Stimulated activated CD8-positive, alpha-beta memory T cell treated with anti-CD3 and anti-CD28 coated beads, Interleukin-2, amount 100 ng/mL, for 48 hours (primary cell): ENCODE measurements at regions not wholly inside any gene's neighbourhood (a gene's known extent, or its start where the extent isn't known, plus 50 kb on each side); places are given as distances from the start of the nearest gene placed in this dataset.
"Not testable (repeated sequence)": the region's sequence is repeated elsewhere in the genome, so short reads cannot be mapped to it uniquely, and the experiment has no call there.

Experiments used
- DNase-seq, 2 donors: peaks; one replicate each; pipeline ENCODE4 v3.0.0-alpha.2; 2020; ENCODE audit warnings: low read depth in 2 of 2

DNA sequence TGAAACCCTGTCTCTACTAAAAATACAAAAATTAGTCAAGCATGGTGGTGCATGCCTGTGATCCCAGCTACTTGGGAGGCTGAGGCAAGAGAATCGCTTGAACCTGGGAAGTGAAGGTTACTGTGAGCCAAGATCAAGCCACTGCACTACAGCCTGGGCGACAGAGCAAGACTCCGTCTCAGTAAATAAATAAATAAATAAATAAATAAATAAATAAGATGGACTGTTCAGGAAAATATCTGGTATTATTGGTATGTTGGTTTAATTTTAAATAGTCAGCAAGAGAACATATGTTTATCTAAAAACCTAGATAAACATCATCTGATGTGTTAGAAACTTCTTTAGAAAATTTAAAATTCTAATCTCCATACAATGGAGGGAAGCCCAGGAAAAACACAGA is 431.6 kb upstream of the AKR1E2 start:
- DNase-seq, result not testable (repeated sequence)

DNA sequence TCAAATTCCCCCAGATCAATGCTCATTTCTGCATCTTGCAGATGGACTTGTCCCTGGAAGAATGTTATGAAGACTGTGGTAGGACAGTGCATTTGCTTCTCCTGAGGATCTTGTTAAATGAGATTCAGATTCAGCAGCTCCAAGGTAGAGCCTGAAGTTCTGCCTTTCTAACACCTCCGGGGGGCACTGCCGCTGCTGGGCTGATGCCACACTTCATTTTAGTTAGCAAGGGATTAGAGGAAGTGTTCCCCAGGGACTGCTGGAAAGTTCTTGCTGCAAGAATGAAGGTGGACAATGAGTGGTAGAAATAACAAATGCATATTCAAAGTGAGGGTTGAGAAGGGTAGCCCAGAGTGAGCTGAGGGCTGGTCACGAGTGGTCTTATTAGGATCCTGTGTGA is 434.3 kb upstream of the AKR1E2 start:
- DNase-seq, result no peak

DNA sequence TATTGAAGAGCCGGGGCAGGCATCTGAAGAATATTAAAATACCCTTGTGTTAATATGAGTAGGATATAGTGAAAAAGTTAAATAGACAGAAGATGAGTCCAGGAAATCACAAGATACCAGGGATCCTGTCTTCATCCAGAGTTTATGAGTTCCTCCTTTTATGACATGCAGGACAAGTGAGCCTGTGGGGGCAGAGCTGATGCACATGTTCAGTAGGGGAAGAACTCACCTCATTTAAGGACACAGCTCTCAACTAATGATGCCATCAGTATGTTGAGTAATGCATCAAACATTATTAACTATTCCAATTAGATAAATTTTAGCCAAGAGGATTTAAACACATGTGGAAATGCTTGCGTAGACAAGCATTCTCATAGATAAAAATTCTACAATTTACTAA is 435.8 kb upstream of the AKR1E2 start:
- no peak for DNase-seq

DNA sequence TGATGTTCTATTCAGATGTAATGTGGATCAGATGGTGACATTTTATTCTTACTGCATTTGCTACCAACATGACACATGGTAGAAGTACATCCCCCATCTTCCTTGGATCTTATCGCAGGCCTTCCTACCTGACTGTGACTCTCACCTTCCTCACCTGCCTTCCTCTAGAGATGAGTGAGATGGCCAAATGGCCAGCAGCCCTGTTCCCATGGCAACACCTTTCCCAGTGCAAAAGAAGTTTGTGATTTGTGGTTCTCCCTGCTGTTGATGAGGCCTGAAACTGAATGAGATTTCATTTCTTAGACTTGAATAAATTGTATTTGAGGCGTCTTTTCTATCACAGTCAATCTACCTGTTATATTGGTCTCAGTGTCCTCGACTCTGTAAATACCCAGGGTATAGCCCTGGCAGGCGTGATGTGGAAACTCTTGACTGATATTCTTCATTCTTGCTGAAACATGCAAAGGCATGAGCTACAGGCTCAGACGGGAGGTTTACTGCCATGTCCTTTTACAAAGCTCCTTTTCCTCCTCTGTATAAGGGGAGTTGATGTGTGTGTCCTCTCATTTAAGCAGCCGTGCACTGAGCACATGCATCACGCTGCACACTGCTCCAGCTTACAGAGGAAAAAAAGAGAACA is 440.7 kb upstream of the AKR1E2 start:
- DNase-seq, result no peak

DNA sequence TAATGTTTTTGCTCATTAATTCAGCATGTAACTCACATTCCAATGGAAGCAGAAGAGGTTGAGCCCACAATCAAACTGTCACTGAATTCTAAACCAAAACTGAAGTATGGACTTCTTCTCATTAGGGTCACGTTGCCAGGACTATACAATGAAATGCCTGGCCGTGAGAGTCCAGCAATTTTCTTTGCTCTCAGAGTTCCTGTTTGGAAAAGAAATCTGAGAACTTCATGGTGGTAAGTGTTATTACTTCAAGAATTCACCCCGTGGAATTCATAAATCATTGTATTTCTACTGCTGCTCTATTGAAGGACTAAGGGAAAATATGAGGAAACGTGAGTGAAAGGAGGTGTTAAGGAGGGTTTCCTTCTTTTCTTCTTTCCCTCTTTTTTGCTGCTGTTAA is 441.8 kb upstream of the AKR1E2 start:
- DNase-seq, result no peak

DNA sequence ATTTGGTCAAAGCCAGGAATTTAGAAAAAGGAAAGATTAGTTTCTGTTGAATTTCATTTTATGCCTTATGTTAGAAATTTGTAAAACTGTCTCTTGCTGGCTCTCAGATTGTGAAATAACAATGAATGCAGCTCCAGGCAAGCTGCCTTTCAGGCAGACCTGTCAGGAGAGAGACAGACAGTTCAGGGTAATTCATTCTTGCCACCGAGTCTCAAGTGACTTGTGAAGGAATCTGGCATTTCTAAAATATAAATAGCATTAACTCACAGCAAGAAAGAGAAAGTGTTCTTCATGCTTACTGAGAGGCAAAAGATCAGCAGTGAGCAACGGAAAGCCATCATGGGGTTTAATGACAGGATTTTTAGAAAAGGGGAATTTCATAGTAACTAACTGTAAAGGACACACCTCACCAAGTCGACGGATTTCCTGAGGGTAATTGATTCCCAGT is 442.3 kb upstream of the AKR1E2 start:
- DNase-seq, result no peak

DNA sequence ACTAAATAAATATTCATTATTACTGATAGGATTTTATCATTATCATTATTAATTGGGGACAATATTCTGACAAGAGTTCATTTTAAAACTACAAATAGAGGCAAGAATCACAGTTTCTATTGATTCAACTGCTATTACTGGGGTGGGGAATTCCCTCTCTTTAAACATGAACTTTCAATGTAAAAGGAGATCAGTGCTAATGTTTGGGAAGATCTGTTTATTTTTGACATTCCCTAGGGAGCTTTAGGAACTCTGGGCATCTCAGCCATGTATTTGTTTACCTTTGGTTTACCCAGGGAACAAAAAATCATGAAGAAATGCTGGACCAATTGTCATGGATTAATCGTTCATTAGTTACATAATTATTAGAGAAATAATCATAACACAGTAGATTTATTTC is 443.2 kb upstream of the AKR1E2 start:
- DNase-seq, result no peak

DNA sequence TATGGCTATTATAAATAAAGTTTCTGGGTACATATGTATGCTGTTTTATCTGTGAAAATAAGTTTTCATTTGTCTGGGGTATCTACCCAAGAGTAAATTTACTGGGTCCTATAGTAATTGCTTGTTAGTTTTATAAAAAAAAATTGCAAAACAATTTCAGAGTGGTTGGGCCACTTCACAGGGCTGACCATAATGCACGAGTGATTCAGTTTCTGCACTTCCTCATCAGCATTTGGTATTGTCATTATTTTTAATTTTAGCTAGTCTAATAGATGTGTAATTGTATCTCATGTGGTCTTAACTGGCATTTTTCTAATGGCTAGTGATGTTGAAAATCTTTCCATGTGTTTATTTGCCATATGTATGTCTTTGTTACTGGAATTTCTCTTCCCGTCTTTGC is 452.4 kb upstream of the AKR1E2 start:
- DNase-seq, result no peak

DNA sequence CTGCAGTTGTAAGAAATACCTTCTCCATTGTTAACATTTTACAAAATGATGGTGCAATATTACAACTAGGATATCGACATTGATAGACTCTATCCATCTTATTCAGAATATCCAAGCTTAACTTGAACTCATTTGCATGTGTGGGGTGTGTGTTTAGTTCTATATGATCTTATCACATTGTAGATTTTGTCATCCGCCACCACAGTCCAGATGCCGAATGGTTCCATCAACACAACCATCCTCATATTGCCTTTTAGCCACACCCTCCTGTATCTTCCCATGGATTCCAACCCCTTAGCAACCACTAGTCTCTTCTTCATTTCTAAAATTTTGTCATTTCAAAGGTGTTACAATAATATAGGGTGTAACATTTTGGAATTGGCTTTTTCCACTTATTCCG is 452.9 kb upstream of the AKR1E2 start:
- no peak for DNase-seq

DNA sequence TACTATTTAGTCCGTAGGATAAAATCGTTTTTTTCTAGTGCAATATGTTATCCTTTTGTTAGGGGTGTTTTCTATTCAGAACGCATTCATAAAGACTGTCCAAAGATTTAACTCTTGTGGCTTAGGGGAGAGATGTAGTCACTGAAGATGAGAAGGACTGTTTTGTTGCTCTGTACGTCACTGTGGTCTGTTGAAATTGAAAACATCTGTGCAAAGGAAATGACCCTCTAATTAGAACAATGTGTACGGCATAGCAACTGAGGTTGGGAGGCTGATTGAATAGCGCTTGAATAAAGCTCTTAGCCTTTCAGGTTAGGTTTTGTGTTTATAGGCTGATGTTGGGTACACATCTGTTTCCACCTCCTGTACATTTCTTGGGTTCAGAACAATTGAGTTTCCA is 453.4 kb upstream of the AKR1E2 start:
- no peak for DNase-seq

DNA sequence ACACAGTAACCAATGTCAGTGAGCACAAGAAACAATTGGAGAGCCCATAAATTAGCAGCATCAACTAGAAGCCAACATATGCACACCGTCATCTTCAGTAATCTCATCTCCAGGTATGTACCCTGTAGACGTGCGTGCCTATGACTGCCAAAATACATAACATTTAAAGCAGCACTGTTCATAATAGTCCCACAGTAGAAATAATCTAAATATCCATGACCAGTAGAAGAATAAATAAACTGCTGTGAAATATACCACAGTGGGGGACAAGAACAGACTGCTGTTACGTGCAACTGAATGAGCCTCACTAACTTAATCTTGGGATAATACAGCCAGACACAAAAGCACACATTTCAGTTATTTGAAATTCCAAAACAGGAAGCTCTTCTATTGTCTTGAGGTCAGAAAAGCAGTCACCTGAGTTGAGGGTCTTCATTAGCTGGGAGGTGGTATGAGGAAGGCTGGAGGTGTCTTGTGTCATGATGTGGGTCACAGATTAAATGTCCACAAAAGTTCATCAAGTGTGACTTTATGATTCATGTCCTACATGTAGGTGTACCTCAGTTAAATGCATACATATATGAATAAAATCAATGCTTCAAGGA is 454.2 kb upstream of the AKR1E2 start:
- no peak for DNase-seq

DNA sequence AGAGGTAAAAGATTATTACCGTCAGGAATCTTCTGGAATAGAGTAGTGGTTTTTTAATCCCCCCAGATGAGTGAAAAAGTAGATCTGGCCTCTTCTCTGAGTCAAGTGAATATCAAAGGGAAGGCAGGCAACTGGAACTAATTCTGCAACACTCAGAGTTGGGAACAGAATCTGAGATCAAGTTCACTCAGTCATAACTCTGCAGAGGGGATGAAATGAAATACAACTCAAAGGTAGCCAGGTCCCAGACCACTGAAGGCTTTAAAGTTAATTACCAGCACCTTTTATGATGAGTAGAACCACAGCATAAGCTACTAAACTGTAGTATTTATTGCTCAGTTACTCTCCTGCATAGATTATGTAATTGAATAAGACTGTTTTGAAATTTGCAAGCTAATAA is 455.6 kb upstream of the AKR1E2 start:
- DNase-seq, result no peak

DNA sequence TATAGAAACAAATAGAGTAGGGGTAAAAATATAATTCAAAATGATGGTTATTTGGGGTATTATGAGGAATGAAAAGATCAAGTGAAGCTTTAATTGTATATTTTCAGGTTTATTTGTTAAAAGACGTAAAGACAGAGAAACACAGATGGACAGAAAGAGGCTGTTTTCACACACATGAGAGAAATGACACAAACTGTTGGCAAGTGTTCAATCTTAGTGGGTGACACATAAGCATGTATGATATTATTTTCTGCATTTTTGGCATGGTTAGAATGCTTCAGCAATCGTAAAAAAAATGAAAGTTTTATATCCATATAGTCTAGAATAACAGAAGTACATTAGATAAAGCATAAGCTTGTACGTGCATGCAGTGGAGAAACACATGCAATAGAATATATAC is 464.4 kb upstream of the AKR1E2 start:
- no peak for DNase-seq

DNA sequence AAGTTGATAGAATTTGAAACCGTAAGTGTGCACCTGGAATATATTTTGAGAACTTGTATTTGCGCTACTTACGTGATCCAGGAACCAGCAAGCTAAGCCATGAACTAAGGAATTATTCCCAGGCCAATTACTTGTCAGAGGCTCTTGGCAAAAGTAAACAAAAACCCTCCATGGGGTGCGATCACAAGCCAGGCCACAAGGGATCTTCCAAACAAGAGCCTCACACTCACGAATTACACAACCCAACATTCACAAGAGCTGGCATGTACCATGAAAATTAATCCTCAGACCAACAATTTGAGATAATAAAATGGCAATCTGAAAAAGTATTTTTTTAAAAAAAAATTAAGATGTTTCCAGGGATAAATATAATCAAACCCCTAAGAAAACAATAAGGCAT is 467.0 kb upstream of the AKR1E2 start:
- DNase-seq, result no peak

DNA sequence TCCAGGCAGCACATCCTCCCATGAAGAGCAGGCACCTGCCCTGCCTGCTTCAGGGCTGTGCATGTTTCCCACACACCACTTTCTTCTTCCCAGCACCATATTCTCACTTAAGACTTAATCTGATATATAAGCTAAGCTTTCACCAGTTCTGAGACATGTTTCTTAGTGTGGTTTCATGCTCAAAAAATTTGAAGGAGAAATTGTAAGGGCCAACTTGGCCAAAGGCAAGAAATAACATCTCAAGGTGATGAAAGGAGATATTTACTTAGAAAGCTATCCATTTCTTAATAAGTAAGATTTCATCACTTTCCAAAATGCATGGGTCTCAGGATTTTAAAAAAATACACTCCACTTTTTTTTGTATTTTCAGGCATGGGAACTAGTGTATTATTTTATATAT is 468.1 kb upstream of the AKR1E2 start:
- no peak for DNase-seq

DNA sequence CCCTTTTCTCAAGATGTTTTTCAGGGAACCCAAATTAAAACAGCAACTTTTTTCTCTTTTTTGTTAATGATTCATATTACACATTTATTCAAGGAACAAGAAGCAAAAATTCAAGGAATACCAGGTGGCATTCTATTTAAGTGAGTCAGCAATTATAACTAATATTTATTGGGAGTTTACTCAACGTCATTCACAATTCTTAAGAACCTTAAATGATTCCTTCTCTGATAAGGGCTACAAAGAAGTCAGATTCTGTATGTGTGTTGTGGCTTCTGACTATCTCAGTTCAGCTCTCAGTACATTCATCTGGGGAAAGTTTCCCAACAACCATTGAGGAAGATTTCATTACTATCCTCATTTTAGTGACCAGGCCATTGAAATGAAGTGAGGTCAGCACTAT is 470.7 kb upstream of the AKR1E2 start:
- DNase-seq, result no peak

DNA sequence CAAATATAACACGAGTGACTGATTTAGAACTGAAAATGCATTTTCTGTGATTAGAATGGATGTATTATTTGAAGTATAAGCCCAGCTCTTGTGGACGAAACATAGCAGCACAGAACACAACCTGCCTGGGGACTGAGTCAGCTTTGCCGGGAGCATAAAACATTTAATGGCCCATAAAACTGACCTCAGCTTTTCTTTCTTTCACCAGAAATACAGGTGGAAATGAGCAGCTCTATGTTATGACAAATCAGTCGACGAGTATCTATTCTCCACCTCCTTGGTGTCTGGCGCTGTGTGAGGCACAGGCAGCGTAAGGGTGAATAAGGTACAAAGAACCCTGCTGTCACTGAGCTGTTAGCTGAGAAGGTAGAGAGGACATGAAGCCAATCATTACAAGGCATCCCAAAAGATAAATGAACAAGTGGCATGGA is 471.6 kb upstream of the AKR1E2 start:
- DNase-seq, result no peak

DNA sequence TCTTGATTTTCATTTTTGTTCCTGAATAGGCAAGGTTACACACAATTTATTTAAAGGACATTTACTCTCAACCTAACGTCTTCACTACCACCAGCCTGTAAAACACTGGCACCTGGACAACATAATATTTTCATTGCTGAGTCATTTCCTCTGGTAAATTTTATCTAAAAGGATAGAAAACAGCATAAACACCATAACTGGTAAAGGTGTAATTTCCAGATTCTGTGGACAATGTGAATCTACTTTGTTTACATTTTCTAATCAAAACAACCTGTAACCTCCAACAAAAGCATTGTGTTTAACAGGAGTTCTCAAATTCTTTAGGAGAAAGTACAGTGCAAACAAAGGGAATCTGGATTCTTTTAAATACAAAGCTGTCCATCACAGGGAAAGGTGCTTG is 472.0 kb upstream of the AKR1E2 start:
- no peak for DNase-seq

DNA sequence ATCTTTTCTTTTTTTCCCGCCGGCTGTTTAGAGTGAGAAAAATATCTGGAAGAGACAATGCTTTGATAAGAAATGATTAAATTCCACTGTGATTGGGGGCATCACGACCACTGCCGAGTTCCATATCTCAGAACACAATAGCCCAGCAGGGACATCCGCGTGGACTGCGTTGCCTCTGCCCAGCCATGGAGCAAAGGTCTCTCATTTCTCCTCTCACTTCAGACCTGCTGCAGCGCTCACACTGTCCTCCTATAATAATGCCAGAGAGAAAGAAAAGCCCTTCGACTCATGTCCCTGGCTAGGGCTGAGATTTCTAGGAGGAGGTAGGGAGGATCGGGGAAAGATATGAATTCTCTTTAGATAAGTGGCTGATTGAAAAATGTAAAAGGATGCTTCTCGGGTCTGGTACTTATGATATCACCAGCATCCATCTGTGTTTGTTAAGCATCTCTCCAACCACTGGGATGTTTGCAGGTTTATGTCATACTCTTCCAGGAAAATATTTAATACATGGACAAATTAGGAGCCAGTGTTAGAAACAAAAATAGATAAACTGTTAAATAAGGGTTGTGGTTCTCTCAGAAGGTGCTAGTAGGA is 472.9 kb upstream of the AKR1E2 start:
- no peak for DNase-seq

DNA sequence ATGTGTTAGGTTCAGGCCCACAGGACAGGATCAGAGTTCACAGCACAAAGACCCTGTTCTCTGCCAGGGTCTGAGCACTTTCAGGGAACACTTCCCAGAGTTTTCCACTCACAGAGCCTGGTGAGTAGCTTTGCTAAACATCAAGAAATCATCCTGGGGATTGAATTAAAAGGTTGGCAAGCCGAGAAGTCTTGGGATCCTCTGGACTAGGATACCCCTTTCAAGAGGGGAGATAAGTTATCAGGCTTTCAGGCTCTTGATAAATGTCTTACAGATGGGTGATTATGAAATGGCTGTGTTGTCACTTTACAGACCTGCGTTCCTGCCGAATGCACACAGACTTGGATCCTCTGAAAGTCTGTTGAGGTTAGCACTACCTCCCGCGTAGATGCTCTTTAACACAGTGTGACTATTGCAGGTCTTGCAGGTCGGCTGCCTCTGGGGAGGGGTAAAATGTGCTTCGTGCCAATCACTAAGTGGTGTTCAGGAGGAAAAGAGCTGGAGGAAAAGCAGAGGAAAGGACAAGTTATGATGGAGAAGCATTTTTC is 473.5 kb upstream of the AKR1E2 start:
- no peak for DNase-seq

DNA sequence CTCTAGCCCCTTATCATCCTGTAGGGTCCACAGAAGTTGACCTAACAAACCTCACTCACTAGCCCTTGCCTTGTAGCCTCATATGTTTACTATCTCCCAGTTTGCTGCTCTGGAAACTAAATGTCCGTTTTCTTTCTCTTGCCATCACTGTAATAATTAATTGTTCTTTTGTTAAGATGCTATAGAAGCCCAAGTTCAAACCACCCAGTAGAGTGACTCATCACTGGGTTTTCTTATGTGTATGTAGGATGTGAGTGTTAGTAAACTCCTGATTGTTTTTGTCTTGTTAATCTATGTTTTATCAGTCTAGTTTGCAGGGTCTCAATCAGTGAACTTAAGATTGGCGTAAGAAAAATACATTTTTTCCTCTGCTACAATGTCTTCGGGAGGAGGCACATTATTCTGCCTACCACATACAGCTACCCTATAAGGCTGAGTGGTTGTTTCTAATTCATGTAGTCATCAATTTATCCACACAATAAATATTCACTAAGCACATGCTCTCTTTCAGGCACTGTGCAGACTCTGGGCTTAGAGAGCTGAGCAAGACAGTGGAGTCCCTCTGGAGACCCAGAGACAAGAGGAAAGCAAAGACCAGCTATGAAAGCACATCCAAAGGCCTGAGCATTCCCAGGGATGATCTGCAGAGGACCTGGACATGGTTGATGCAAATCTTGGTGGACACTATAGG is 474.1 kb upstream of the AKR1E2 start:
- no peak for DNase-seq

DNA sequence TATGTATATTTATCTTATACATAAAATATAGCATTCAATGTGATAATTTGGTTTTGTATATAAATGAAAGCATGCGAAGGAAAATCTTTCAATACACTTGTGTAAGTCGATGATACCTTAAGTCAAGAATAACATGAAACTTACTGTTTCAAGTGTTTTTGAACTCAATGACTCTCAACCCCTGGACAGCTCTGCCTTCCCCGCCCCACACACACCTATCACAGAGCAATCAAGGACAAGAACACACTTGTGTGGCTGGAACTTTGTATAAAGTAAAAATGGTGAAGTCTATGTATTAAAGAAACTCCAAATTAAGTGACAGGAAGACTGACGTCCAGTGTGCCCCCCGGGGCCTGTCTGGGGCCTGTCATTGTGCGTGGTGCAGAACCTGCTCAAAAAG is 478.6 kb upstream of the AKR1E2 start:
- DNase-seq, result no peak
